ENCODE measurements at regions not wholly inside any gene's neighbourhood (a gene's known extent, or its start where the extent isn't known, plus 50 kb on each side); places are given as distances from the start of the nearest gene placed in this dataset.

- no peak for DNase-seq
Measured at GRCh38 chr10:110398419-110399105, 93.8 kb upstream of the SMNDC1 start.

GRCh38 chr10:110399106-110399964 is 94.6 kb upstream of the SMNDC1 start:
- no peak for DNase-seq

- DNase-seq, result no peak
Measured at GRCh38 chr10:110399965-110400933, 95.5 kb upstream of the SMNDC1 start.

DNA sequence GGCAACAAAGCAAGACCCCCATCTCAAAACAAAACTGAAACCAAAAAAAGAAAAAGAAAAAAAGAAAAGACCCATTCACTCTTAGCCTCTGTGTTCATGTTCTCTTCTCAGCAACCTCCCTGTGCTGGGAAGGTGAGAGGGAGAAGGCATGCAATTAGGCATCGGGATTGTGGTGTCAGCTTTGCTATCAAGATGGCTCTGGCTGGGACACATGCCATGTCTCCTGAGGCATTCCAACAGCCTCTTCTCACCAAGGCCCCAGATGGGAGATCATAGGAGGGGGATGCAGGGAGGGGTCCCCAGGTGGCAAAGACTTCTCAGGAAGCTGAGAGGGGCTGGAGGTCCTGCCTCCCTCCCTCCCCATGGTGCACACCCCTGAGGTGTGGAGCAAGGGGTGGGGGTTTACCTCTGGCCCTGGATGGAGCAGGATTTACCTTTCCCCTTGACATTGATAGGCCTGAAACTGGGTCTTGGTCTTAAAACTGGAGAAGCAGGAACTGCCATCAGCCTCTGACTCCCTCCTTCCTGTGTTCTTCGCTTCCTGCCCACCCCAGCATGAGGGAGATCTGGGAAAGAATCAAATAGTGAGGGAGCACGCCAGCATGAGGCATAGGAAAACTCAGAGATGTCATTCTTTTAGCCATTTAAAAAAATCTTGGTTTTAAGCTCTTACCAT is 96.2 kb upstream of the DUSP5 start:
- DNase-seq, result no peak

DNA sequence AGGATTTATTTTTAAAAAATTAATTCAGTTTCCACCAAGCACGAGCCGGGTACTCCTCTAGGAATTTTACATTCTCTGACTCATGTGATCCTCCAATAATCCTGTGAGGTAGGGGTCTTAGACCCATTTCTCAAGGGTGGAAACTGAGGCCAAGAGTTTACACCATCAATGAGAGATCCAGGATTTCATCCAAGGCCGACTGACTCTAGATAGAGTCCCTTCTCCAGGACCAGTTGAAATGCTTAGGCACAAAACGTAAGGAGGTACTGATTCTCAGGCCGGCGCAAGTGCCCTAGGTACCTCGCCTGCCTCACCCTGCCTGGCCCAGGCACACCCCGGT is 95.7 kb upstream of the DUSP5 start:
- no peak for DNase-seq

GRCh38 chr10:110403593-110403992 is 94.1 kb upstream of the DUSP5 start:
- no peak for DNase-seq

GRCh38 chr10:110404413-110404812 is 93.3 kb upstream of the DUSP5 start:
- DNase-seq, result no peak

DNA sequence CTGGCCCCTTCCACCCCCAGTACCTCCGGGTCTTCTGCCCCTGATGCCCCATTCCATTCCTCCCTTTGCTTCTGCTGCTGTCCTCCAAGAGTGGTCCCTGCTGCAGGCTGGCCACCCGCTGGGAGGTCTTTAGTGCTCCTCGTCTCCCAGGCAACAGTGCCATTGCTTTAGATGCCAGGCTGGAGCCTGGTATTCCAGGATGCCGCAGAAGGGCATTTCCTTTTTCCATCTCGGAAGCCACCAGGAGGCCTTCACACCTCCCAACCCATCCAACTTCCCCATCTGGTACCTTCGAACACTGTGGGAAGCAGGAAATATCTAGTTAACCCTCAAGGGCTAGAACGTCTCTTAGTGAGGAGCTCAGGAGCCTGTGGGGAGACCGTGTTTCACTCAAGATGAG is 92.9 kb upstream of the DUSP5 start:
- DNase-seq, result no peak

DNA sequence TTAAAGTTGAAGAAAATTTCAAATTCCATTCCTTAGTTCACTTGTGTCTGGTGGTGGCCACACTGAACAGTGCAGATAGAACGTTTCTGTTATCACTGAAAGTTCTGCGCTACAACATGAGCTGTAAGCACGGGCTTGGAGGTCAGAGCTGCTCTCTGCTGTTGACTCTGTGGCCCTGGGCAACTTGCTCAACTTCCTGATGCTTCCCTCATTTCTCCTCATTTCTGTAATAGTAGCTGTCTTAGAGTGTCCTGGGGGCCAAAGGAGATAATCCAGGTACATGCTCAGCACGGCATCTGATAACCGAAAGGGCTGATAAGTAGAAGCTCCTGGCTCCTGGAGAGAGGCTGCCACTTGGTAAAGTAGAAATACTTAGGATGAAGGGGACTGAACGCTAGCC is 92.3 kb upstream of the DUSP5 start:
- DNase-seq, result no peak

DNA sequence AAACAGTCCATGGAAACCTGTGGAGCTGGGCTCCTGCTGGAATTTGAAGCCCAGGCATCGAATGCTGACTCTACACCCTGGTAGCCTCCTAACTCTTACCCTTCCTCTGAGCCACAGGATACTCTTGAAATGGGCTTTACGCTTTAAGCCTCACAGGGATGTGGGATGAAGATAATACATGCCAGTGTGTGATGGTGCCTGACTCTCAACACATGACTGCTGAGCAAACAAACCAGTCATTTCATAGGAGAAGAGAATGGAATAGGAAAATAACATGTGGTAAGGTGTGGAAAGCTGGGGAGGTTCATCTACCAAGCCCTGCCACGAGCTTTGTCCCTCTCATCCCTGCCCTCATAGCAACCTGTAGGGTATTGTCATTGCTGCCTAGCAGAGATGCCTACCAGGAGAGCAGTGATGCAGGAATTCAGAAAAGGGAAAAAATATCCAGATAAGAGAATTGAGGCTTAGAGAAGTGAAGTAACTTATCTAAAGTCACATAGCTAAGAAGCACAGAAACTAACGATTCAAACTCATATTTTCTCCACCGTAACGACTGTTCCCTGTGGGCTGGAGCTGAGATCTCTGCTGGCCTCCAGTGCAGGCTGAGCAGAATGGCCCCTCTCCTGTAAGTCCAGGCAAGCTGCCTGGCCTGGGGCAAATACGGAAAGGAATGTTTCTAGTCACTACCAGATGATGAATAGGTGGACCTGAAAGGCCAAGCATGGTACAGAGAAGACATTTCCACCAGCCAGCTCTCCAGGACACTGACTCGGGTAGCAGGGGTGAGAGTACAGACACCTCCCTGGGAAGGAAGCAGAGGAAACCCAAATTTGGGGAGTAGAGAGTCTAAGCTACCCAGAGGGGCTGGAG is 90.2 kb upstream of the DUSP5 start:
- no peak for DNase-seq

- DNase-seq, result no peak
Measured at GRCh38 chr10:110408203-110408871, 89.4 kb upstream of the DUSP5 start.

GRCh38 chr10:110408943-110409342 is 88.8 kb upstream of the DUSP5 start:
- no peak for DNase-seq

DNA sequence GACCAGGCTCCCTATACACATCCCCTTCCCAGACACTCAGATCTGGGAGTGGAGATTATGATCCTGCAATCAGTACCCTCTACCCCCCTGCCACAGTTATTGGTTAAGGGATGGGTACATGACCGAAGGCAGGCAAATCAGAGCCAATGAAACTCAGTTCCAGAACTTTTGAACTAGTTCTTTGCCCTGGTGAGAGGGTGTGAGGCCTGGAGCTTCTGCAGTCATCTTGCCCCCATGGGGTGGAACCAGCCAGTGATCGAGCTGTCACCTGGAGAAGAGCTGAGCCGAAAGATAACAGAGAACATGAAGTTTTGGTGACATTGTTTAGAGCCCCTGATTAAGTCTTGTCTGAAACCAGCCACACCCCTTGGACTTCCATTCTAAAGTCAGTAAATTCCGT is 88.2 kb upstream of the DUSP5 start:
- no peak for DNase-seq

- no peak for DNase-seq
Measured at GRCh38 chr10:110409926-110410325, 87.8 kb upstream of the DUSP5 start.

DNA sequence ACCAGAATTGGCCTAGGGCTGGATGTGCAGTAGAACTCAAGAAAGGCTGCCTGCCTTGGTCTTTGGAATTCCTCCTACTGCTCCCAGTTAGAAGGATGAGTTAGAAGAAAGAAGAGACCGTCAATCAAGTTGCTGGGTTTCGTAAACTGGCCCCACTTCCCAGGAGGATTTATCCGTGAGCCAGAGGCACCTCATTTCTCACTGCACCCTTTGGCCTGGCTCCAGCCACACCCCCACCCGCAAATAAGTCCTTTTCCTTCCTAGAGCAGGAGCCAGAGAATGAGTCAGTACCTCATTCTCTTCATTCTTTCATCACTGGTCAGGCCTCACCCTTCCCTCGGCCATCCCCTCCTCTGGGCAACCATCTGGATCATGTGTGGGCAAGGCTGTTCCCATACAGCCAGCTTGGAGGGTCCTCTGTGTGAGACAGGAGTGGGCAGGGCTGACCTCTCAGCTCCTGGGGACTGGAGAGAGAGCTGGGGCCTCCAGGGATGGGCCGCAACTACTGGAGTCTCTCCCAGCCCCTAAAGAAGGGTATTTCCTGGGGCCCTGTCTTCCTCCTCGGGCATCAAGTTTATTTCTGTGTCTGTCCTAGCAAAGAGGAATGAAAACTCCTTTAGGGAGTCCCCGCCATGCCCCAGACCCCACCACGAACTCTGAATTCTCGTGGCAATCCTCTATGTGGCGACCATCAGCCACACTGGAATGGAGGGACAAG is 87.2 kb upstream of the DUSP5 start:
- no peak for DNase-seq

DNA sequence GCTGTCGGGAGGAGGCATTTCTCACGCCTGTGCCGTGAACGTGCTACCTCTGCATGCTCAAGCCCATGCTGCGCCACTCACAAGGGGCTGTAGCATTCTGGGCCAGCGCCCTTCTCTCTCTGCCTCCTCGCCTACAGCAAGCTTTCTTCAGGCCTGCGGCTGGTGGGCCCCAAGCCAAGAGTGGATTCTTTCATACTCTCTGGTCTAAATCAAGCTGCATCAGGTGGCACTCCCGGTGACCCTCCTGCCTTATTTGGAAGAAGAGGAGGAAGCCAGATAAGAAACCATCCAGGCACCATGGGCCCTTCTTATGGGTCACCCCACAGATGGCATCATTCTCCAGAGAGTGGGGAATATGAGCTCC is 86.7 kb upstream of the DUSP5 start:
- no peak for DNase-seq

- DNase-seq, result no peak
Measured at GRCh38 chr10:110413049-110413783, 84.5 kb upstream of the DUSP5 start.

- no peak for DNase-seq
Measured at GRCh38 chr10:110413903-110414547, 83.7 kb upstream of the DUSP5 start.

Data from muscle of arm (tissue), 1 donor.